ENCODE measurements at regions not wholly inside any gene's neighbourhood (a gene's known extent, or its start where the extent isn't known, plus 50 kb on each side); places are given as distances from the start of the nearest gene placed in this dataset.

GRCh38 chr2:66233981-66234380 is 200.9 kb upstream of the MEIS1 start:
- in situ Hi-C loops (cut with MboI; ENCODE audit: low sequenced_read_pairs) (no loop called here), dilution Hi-C loops (cut with HindIII; ENCODE audit: low sequenced_read_pairs, unreplicated experiment) (no loop called here), intact Hi-C loops (cut with micrococcal nuclease) (no loop called here)
- ATAC-seq (ENCODE audit: low read depth) (no peak), DNase-seq (no peak)
- Histone ChIP-seq H3K14ac (replicated peaks; ENCODE audit: low read depth, low read length) (no peak overlapping the region), H2BK20ac (ENCODE audit: low read depth, low read length) (no peak overlapping the region), H3K23ac (ENCODE audit: low read depth, low read length) (no peak overlapping the region), H4K5ac (ENCODE audit: low read depth, low read length) (no peak overlapping the region), H3K4me1 (ENCODE audit: control insufficient read depth, insufficient read depth, low read length) (no peaks in the 10 kb centered on the region), H2AK5ac (ENCODE audit: low read depth, low read length) (no peak overlapping the region), H2BK15ac (ENCODE audit: low read depth, low read length) (no peak overlapping the region), H3K79me1 (ENCODE audit: low read depth in 1 of 2, low read length in 2 of 2) (no peaks in the 10 kb centered on the region), H2BK120ac (ENCODE audit: low read depth, low read length) (no peak overlapping the region), H3K9ac (ENCODE audit: low read depth, low read length) (no peak overlapping the region), H3K9me1 (ENCODE audit: insufficient read depth, low read length) (no peaks in the 10 kb centered on the region), H4K91ac (ENCODE audit: insufficient read depth, low read depth, low read length) (no peak overlapping the region), H3K36me3 (ENCODE audit: control insufficient read depth, insufficient read depth, low read length) (no peaks in the 10 kb centered on the region), H3K9me3 (ENCODE audit: control insufficient read depth, insufficient read depth, low read length) (no peaks in the 10 kb centered on the region), H3K18ac (ENCODE audit: low read depth, low read length) (no peak overlapping the region), H3K4ac (ENCODE audit: low read depth, low read length) (no peak overlapping the region), H3K4me3 (ENCODE audit: insufficient read depth, low read depth, low read length) (no peak overlapping the region), H2AFZ (replicated peaks; ENCODE audit: low read length, poor library complexity) (no peak overlapping the region), H2BK5ac (ENCODE audit: low read depth, low read length, poor library complexity, severe bottlenecking) (no peak overlapping the region), H3K27ac (ENCODE audit: insufficient read depth, low read length) (no peak overlapping the region), H2AK9ac (replicated peaks; ENCODE audit: low read depth, low read length, poor library complexity) (no peak overlapping the region), H3K27me3 (ENCODE audit: control insufficient read depth, insufficient read depth, low read length) (no peaks in the 10 kb centered on the region; the same call in none of the 2 replicates), H4K8ac (ENCODE audit: low read depth in 2 of 2, low read length in 2 of 2) (no peak overlapping the region), H3K56ac (ENCODE audit: extremely low read depth, insufficient read depth, low read length) (no peak overlapping the region), H4K20me1 (ENCODE audit: insufficient read depth, low read length) (no peaks in the 10 kb centered on the region; the same call in 1 of the 2 replicates), H3K4me2 (ENCODE audit: low read depth, low read length) (no peak overlapping the region)
- no TSS peak for BruUV-seq (replicated peaks)
- TF ChIP-seq, protein P1, sequence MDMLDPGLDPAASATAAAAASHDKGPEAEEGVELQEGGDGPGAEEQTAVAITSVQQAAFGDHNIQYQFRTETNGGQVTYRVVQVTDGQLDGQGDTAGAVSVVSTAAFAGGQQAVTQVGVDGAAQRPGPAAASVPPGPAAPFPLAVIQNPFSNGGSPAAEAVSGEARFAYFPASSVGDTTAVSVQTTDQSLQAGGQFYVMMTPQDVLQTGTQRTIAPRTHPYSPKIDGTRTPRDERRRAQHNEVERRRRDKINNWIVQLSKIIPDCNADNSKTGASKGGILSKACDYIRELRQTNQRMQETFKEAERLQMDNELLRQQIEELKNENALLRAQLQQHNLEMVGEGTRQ (IDR thresholded peaks at IDR 0.05; ENCODE audit: low read depth, low read length): no peak
- TF ChIP-seq FOS (IDR thresholded peaks at IDR 0.05; ENCODE audit: low read depth, low read length) (no peak), RCOR1 (IDR thresholded peaks at IDR 0.05; ENCODE audit: insufficient replicate concordance, low read length) (no peak), BHLHE40 (IDR thresholded peaks at IDR 0.05; ENCODE audit: low read depth, low read length) (no peak), RFX5 (IDR thresholded peaks at IDR 0.05; ENCODE audit: low read depth, low read length) (no peak), RAD21 (IDR thresholded peaks at IDR 0.05; ENCODE audit: low read length) (no peak)
- TF ChIP-seq, protein P2, sequence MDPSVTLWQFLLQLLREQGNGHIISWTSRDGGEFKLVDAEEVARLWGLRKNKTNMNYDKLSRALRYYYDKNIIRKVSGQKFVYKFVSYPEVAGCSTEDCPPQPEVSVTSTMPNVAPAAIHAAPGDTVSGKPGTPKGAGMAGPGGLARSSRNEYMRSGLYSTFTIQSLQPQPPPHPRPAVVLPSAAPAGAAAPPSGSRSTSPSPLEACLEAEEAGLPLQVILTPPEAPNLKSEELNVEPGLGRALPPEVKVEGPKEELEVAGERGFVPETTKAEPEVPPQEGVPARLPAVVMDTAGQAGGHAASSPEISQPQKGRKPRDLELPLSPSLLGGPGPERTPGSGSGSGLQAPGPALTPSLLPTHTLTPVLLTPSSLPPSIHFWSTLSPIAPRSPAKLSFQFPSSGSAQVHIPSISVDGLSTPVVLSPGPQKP (IDR thresholded peaks at IDR 0.05; ENCODE audit: borderline replicate concordance, low read depth, low read length): no peak
- POLR2A ChIA-PET (ENCODE audit: unreplicated experiment): no interaction called here
- WGBS, 2 experiments (ENCODE audit: extremely low coverage in 2 of 2, insufficient read length in 1 of 2): 50% methylated on average over 1 of the region's 2 CpGs; no CpG with 5 or more reads in 1 of the 2 experiments
- CTCF ChIA-PET: no interaction called here

Measured in IMR-90 (cell line).